ENCODE measurements at regions not wholly inside any gene's neighbourhood (a gene's known extent, or its start where the extent isn't known, plus 50 kb on each side); places are given as distances from the start of the nearest gene placed in this dataset.

DNA sequence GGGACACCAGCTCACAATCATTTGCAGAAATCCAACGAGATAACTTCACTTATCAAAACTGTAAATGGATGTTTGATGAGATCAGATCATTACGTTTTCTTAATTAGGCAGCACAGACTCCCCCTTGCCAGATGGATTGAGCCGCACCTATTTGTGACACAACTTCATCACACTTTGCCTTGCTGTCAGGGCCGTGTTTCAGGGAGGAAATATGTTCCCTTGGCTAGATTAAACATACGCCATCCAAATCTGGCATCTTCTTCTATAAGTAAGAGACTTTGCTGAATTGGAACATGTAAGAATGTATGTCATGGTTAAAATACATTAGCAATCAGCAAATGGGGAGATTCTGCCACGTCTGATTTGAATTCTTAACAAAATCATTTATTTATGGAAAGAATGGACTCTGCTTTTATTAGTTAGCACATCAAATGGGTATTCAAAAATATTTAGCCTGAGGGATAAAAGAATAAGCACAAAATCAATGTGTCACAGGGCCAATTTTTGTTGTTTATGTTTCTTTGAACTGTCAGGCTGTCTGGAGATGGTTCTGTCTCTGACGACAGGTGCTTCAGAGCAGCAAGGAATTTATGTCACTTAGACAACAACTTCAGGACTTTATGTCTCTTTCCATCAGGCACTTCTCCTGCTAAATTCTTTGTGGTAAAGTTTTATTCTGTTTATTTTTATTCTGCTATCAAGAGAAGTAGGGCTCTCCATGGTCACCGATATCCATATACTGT lies 326.1 kb upstream of the NCAM1 start:
- DNase-seq (no peak), ATAC-seq (no peak)
- no peak for TF ChIP-seq CTCF (IDR thresholded peaks at IDR 0.05)
- H3K36me3 ChIP-seq, result no peaks in the 10 kb centered on the region
- H3K27me3 ChIP-seq, result peaks cover 0 to 16% of the 10 kb centered on the region in 2 donors
- intact Hi-C loops (cut with DNase I), result no loop called here
- H3K27ac ChIP-seq, result no peak overlapping the region
- peaks cover 0 to 14% of the 10 kb centered on the region in 2 donors for H3K9me3 ChIP-seq
- no peaks in the 10 kb centered on the region for H3K4me1 ChIP-seq
- no peak overlapping the region for H3K4me3 ChIP-seq

GRCh38 chr11:112637076-112637475 lies 324.1 kb upstream of the NCAM1 start:
- DNase-seq (no peak), ATAC-seq (no peak)
- Histone ChIP-seq H3K4me1 (no peaks in the 10 kb centered on the region), H3K4me3 (no peak overlapping the region), H3K27ac (no peak overlapping the region), H3K27me3 (peaks cover 0 to 16% of the 10 kb centered on the region in 2 donors), H3K9me3 (peaks cover 0 to 28% of the 10 kb centered on the region in 2 donors), H3K36me3 (no peaks in the 10 kb centered on the region)
- TF ChIP-seq CTCF (IDR thresholded peaks at IDR 0.05), result no peak
- intact Hi-C loops (cut with DNase I), result no loop called here

GRCh38 chr11:112637876-112638275 lies 323.3 kb upstream of the NCAM1 start:
- Histone ChIP-seq H3K4me3 (no peak overlapping the region), H3K4me1 (no peaks in the 10 kb centered on the region), H3K9me3 (peaks cover 0 to 28% of the 10 kb centered on the region in 2 donors), H3K27ac (no peak overlapping the region), H3K27me3 (peaks cover 0 to 16% of the 10 kb centered on the region in 2 donors), H3K36me3 (no peaks in the 10 kb centered on the region)
- intact Hi-C loops (cut with DNase I), result no loop called here
- DNase-seq (no peak), ATAC-seq (no peak)
- TF ChIP-seq CTCF (IDR thresholded peaks at IDR 0.05), result no peak

- Histone ChIP-seq H3K4me3 (no peak overlapping the region), H3K4me1 (no peaks in the 10 kb centered on the region), H3K36me3 (no peaks in the 10 kb centered on the region), H3K9me3 (peaks cover 0 to 33% of the 10 kb centered on the region in 2 donors), H3K27ac (no peak overlapping the region), H3K27me3 (peaks cover 0 to 12% of the 10 kb centered on the region in 2 donors)
- intact Hi-C loops (cut with DNase I), result no loop called here
- TF ChIP-seq CTCF (IDR thresholded peaks at IDR 0.05), result no peak
- DNase-seq (no peak), ATAC-seq (no peak)
These were observed 321.8 kb upstream of the NCAM1 start for GRCh38 chr11:112639469-112639868.

DNA sequence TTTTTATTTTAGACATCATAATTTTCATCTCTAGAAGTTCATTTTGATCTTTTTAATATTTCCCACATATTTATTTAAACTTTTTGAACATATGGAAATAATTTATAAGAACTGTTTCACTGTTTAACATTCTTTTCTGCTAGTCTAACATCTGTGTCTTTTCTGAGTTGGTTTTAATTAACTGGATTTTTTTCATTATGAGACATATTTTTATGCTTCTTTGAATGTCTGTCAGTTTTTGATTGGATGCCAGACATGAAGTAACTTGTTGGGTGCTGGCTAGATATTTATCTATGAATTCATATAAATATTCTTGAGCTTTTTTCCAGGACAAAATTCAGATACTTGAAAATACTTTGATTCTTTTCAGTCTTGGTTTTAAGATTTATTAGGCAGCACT lies 317.8 kb upstream of the NCAM1 start:
- H3K4me3 ChIP-seq, result no peak overlapping the region
- H3K27ac ChIP-seq, result no peak overlapping the region
- DNase-seq (no peak), ATAC-seq (no peak)
- H3K9me3 ChIP-seq, result peaks cover 0 to 33% of the 10 kb centered on the region in 2 donors
- TF ChIP-seq CTCF (IDR thresholded peaks at IDR 0.05), result no peak
- H3K36me3 ChIP-seq, result no peaks in the 10 kb centered on the region
- no peaks in the 10 kb centered on the region for H3K4me1 ChIP-seq
- no peaks in the 10 kb centered on the region for H3K27me3 ChIP-seq
- intact Hi-C loops (cut with DNase I), result no loop called here
